ENCODE measurements at regions not wholly inside any gene's neighbourhood (a gene's known extent, or its start where the extent isn't known, plus 50 kb on each side); places are given as distances from the start of the nearest gene placed in this dataset.

DNA sequence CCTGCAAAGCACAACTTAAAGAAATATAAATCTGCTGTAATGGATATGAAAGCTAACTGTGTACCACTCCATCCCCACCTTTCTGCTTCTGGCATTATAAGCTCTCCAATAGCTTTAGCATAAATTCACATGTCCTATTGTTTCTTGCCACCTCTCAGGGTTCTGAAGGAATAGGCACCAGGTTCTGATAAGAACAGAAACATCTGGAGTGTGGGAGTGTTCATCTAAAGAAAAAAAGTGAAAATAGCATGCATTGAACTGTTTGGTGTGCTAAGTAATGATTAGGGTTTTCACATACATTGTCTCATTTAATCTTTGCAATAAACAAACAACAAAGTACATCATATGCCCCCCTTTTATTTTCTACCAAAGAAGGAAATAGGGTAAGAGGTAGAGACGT lies 72.3 kb downstream of the FAM76B start:
- TF ChIP-seq RARB (CRISPR knock-in tag; IDR thresholded peaks at IDR 0.05) (no peak), PATZ1 (CRISPR knock-in tag; IDR thresholded peaks at IDR 0.05; ENCODE audit: borderline replicate concordance) (no peak), ZNF70 (CRISPR knock-in tag; IDR thresholded peaks at IDR 0.05) (no peak), BACH2 (CRISPR knock-in tag; IDR thresholded peaks at IDR 0.05; ENCODE audit: borderline replicate concordance) (no peak), OSR1 (CRISPR knock-in tag; IDR thresholded peaks at IDR 0.05) (no peak)
- TF ChIP-seq, protein P1, sequence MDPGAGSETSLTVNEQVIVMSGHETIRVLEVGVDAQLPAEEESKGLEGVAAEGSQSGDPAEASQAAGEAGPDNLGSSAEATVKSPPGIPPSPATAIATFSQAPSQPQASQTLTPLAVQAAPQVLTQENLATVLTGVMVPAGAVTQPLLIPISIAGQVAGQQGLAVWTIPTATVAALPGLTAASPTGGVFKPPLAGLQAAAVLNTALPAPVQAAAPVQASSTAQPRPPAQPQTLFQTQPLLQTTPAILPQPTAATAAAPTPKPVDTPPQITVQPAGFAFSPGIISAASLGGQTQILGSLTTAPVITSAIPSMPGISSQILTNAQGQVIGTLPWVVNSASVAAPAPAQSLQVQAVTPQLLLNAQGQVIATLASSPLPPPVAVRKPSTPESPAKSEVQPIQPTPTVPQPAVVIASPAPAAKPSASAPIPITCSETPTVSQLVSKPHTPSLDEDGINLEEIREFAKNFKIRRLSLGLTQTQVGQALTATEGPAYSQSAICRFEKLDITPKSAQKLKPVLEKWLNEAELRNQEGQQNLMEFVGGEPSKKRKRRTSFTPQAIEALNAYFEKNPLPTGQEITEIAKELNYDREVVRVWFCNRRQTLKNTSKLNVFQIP (CRISPR knock-in tag; IDR thresholded peaks at IDR 0.05; ENCODE audit: borderline replicate concordance, low read depth): no peak

Measured in SK-N-SH treated with all-trans-retinoic acid at 6 μM for 48 hours (cell line).